ENCODE measurements at regions not wholly inside any gene's neighbourhood (a gene's known extent, or its start where the extent isn't known, plus 50 kb on each side); places are given as distances from the start of the nearest gene placed in this dataset.

GRCh38 chr2:226215902-226216503, 583.6 kb downstream of the IRS1 start:
- peak; percentile 84 for TF ChIP-seq CTCF (IDR thresholded peaks at IDR 0.05; ENCODE audit: low read length)
- no peak for TF ChIP-seq EZH2 (IDR thresholded peaks at IDR 0.05; ENCODE audit: borderline replicate concordance, low read length)

Measured in OCI-LY1 (cell line).